Colonic mucosa (tissue), 4 donors: ENCODE measurements at regions not wholly inside any gene's neighbourhood (a gene's known extent, or its start where the extent isn't known, plus 50 kb on each side); places are given as distances from the start of the nearest gene placed in this dataset.

Experiments
- DNase-seq: peaks from one replicate; pipeline ENCODE4 v3.0.0-alpha.2; 2020
- H3K27ac ChIP-seq: fragments of 200-600 bp; one replicate; pipeline ENCODE4 v1.8.0; 2021
- H3K27me3 ChIP-seq: fragments of 200-600 bp; one replicate; pipeline ENCODE4 v1.8.0; 2021
- H3K36me3 ChIP-seq: fragments of 200-600 bp; one replicate; pipeline ENCODE4 v1.8.0; 2021
- H3K4me1 ChIP-seq: fragments of 200-600 bp; one replicate; pipeline ENCODE4 v1.8.0; 2021; ENCODE audit warnings: mild to moderate bottlenecking
- H3K4me3 ChIP-seq: fragments of 200-600 bp; one replicate; pipeline ENCODE4 v1.8.0; 2021
- H3K9ac ChIP-seq, 2 donors: one replicate each; pipeline ENCODE4 v1.7.0; 2013; ENCODE audit warnings: control low read depth in 2 of 2, low read depth in 2 of 2, low read length in 2 of 2
- H3K9me3 ChIP-seq: fragments of 200-600 bp; one replicate; pipeline ENCODE4 v1.8.0; 2021
- intact Hi-C: fragments of 100-400 bp; cut with DNase I; formaldehyde crosslinking; loops from one replicate; pipeline ENCODE4 v1.14.1; 2022
- TF ChIP-seq, protein P1 (sequence below): fragments of 200-600 bp; IDR thresholded peaks from one replicate; pipeline ENCODE4 v1.8.0; 2022; ENCODE audit warnings: antibody characterized with exemption, mild to moderate bottlenecking
- donor health status: healthy.
- donor health status: DM: no; HTN: no; CAD: no.
- donor health status: DM: no; HTN: no; CAD: no.

DNA sequence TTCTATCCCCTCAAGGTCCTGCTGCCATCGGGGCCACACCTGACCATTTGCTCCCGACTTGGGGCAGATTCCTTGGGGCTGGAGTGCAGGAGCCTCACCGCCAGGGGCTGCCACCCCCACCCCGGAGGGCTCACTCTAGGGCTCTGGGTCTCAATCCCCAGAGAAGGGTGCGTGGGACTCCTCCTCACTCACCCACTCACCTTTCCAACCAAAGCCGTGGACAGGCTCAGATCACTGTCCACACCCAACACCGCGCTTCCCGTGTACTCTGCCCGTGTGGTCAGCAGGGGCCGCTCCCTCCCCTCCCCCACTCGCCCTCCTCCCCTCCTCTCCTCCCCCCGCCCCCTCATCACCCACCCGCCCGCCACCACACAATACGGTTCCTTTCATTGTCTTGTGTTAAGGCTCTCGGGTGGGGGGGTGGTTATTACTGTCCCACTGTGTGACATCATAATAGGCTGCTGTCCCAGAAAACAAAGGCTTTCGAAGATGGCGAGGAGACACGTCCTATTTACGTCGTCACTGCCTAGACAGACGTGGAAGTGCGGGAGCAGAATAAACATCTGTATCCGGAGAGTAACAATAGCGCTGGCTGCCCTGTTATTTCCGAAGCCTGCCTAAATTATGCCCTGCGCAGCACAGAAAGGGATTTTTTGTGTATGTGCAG, 85.8 kb downstream of the YTHDF1 start:
- Histone ChIP-seq H3K27ac (no peak overlapping the region), H3K4me1 (no peaks in the 10 kb centered on the region), H3K9me3 (no peaks in the 10 kb centered on the region), H3K36me3 (no peaks in the 10 kb centered on the region), H3K9ac (no peak overlapping the region), H3K4me3 (no peak overlapping the region), H3K27me3 (peaks cover 4% of the 10 kb centered on the region)
- TF ChIP-seq, protein P1, sequence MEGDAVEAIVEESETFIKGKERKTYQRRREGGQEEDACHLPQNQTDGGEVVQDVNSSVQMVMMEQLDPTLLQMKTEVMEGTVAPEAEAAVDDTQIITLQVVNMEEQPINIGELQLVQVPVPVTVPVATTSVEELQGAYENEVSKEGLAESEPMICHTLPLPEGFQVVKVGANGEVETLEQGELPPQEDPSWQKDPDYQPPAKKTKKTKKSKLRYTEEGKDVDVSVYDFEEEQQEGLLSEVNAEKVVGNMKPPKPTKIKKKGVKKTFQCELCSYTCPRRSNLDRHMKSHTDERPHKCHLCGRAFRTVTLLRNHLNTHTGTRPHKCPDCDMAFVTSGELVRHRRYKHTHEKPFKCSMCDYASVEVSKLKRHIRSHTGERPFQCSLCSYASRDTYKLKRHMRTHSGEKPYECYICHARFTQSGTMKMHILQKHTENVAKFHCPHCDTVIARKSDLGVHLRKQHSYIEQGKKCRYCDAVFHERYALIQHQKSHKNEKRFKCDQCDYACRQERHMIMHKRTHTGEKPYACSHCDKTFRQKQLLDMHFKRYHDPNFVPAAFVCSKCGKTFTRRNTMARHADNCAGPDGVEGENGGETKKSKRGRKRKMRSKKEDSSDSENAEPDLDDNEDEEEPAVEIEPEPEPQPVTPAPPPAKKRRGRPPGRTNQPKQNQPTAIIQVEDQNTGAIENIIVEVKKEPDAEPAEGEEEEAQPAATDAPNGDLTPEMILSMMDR: no peak
- no peak for DNase-seq
- intact Hi-C loops: no loop called here

DNA sequence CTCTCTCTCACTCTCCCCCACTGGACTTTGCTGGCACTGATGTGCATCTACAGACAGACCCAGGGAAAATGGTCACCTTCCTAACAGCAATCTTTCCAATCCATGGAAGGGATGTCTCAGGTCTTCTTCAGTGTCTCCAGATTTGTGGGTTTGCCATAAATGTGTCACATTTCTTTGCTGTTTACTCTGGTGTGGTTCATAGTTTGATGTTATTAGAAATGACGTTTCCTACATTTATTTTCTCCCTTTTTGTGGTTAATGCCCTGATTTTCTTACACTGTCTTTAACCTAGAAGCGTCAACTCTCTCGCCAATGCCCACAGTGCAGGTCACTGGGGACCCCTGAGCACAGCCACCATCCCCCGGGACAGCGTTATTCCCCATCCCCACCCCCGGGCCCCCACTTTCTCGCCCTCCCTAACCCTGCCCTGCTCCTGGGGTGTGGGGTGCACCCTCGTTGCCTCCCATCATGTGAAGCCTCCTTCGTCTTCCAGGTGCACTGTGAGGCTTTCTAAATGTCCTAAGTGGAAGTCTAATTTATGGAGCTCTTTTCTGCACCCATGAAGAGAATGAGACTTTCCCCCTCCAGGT, 86.5 kb downstream of the YTHDF1 start:
- Histone ChIP-seq H3K36me3 (no peaks in the 10 kb centered on the region), H3K4me3 (no peak overlapping the region), H3K27ac (no peak overlapping the region), H3K9me3 (no peaks in the 10 kb centered on the region), H3K4me1 (no peaks in the 10 kb centered on the region), H3K9ac (no peak overlapping the region), H3K27me3 (peaks cover 4% of the 10 kb centered on the region)
- no peak for DNase-seq
- TF ChIP-seq, protein P1: no peak
- intact Hi-C loops: no loop called here

DNA sequence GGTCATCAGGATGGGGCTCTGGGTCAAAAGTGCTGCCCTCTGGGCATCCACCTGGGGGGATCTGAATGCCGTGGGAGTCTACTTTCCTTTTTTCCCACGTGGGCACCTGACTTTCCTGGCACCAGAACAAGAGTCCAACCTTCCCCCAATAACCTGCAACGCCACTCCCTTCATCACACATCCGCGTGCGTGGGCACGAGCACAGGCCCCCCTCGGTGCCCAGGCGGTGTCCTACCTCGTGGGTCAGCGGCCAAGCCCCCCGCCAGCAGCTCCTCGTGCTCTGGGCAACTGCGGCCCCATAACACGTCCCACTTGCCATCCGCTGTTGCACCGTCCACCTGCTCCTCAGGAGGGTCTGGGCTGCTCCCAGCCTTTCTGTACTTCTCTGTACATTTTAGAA, 87.0 kb downstream of the YTHDF1 start:
- no peaks in the 10 kb centered on the region for H3K9me3 ChIP-seq
- DNase-seq: no peak
- H3K27ac ChIP-seq: no peak overlapping the region
- peaks cover 4% of the 10 kb centered on the region for H3K27me3 ChIP-seq
- H3K4me3 ChIP-seq: no peak overlapping the region
- H3K36me3 ChIP-seq: no peaks in the 10 kb centered on the region
- intact Hi-C loops: no loop called here
- H3K9ac ChIP-seq: no peak overlapping the region
- TF ChIP-seq, protein P1: no peak
- no peaks in the 10 kb centered on the region for H3K4me1 ChIP-seq

- Histone ChIP-seq H3K27ac (no peak overlapping the region), H3K36me3 (no peaks in the 10 kb centered on the region), H3K9ac (no peak overlapping the region), H3K27me3 (peaks cover 4% of the 10 kb centered on the region), H3K4me1 (no peaks in the 10 kb centered on the region), H3K9me3 (no peaks in the 10 kb centered on the region), H3K4me3 (no peak overlapping the region)
- intact Hi-C loops: no loop called here
- TF ChIP-seq, protein P1: no peak
- DNase-seq: no peak
These were observed 87.6 kb downstream of the YTHDF1 start for GRCh38 chr20:63128367-63128766.

DNA sequence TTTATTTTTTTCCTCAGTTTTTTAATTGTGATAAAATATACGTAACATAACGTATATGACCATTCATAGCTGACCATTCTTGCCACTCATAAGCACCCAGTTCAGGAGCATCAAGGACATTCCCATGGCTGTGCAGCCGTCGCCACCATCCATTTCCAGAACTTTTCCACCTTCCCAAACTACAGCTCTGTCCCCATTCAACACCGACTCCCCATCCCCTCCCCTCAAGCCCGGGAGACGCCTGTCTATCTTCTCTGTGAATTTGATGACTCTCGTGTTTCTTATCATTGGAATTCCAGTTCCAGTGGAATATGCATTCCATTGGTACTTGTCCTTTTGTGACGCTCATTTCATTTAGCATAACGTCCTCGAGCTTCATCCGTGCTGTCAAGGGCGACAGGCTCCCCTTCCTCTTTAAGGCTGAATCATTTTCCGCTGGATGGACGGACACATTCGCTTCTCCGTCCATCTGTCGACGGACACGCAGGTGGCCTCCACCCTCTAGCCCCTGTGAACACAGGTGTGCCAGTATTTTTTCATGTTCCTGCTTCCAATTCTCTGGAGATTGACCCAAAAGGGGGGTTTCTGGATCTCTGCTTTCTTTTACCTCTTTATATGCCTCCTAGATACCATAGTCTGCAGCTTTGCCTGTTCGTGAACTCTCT, 88.1 kb downstream of the YTHDF1 start:
- Histone ChIP-seq H3K36me3 (no peaks in the 10 kb centered on the region), H3K9me3 (no peaks in the 10 kb centered on the region), H3K9ac (no peak overlapping the region), H3K27ac (no peak overlapping the region), H3K27me3 (peaks cover 4% of the 10 kb centered on the region), H3K4me1 (no peaks in the 10 kb centered on the region), H3K4me3 (no peak overlapping the region)
- intact Hi-C loops: no loop called here
- no peak for DNase-seq
- TF ChIP-seq, protein P1: no peak
